IMR-90 (cell line): ENCODE measurements at regions not wholly inside any gene's neighbourhood (a gene's known extent, or its start where the extent isn't known, plus 50 kb on each side); places are given as distances from the start of the nearest gene placed in this dataset.

Experiments
- ATAC-seq: fragments of 200-7000 bp; cut with Tn5 transposase; 2 replicates; pipeline ENCODE4 v1.9.1; 2020; ENCODE audit warnings: low read depth, mild to moderate bottlenecking, moderate library complexity
- BruUV-seq: library from RNA; stranded (reverse); fragments of 400-500 nt; replicated peaks from 2 replicates; lab custom pipeline; 2021; lab: Mats Ljungman, UMichigan
- CTCF ChIA-PET: fragments of 300-600 bp; formaldehyde crosslinking; extraction: SDS; loops from one replicate; lab custom pipeline; 2021; ENCODE audit warnings: antibody characterized with exemption; lab: Yijun Ruan, JAX
- POLR2A ChIA-PET: fragments of 300-600 bp; sonication (Branson Sonifier 250); formaldehyde crosslinking; loops from one replicate; lab custom pipeline; 2022; ENCODE audit warnings: antibody characterized with exemption; ENCODE audit not compliant: unreplicated experiment; lab: Charles Lee
- DNase-seq: peaks from one replicate; pipeline ENCODE4 v3.0.0; 2013
- H2AFZ ChIP-seq: replicated peaks from 2 replicates; pipeline ENCODE3; 2013; ENCODE audit warnings: low read length, mild to moderate bottlenecking; ENCODE audit not compliant: poor library complexity
- H2AK5ac ChIP-seq: 2 replicates; pipeline ENCODE4 v1.6.1; 2013; ENCODE audit warnings: low read depth, low read length, inconsistent platforms
- H2AK9ac ChIP-seq: replicated peaks from 2 replicates; pipeline ENCODE3; 2013; ENCODE audit warnings: mild to moderate bottlenecking, low read depth, low read length, moderate library complexity; ENCODE audit not compliant: poor library complexity
- H2BK120ac ChIP-seq: 2 replicates; pipeline ENCODE4 v1.6.1; 2013; ENCODE audit warnings: low read depth, low read length, inconsistent platforms
- H2BK15ac ChIP-seq: 3 replicates; pipeline ENCODE4 v1.6.1; 2013; ENCODE audit warnings: low read depth, low read length, inconsistent platforms
- H2BK20ac ChIP-seq: 2 replicates; pipeline ENCODE4 v1.6.1; 2013; ENCODE audit warnings: low read depth, mild to moderate bottlenecking, inconsistent platforms, low read length, moderate library complexity
- H2BK5ac ChIP-seq: 2 replicates; pipeline ENCODE4 v1.6.1; 2013; ENCODE audit warnings: mild to moderate bottlenecking, low read depth, low read length, inconsistent platforms; ENCODE audit not compliant: poor library complexity, severe bottlenecking
- H3K14ac ChIP-seq: replicated peaks from 2 replicates; pipeline ENCODE4 v1.6.1; 2013; ENCODE audit warnings: low read depth, low read length, inconsistent platforms
- H3K18ac ChIP-seq: 2 replicates; pipeline ENCODE4 v1.6.1; 2013; ENCODE audit warnings: low read depth, low read length, control low read depth
- H3K23ac ChIP-seq: 2 replicates; pipeline ENCODE4 v1.6.1; 2013; ENCODE audit warnings: low read depth, low read length, inconsistent platforms
- H3K27ac ChIP-seq: 2 replicates; pipeline ENCODE4 v1.5.1; 2013; ENCODE audit warnings: mild to moderate bottlenecking, control low read depth, low read length; ENCODE audit not compliant: insufficient read depth
- H3K27me3 ChIP-seq: 2 replicates; pipeline ENCODE4 v1.6.1; 2013; ENCODE audit warnings: low read length; ENCODE audit not compliant: control insufficient read depth, insufficient read depth
- H3K36me3 ChIP-seq: 2 replicates; pipeline ENCODE4 v1.6.1; 2013; ENCODE audit warnings: low read length, mixed read lengths; ENCODE audit not compliant: control insufficient read depth, insufficient read depth
- H3K4ac ChIP-seq: 2 replicates; pipeline ENCODE4 v1.6.1; 2013; ENCODE audit warnings: low read depth, low read length, inconsistent platforms
- H3K4me1 ChIP-seq: 2 replicates; pipeline ENCODE4 v1.6.1; 2013; ENCODE audit warnings: low read length, mixed read lengths; ENCODE audit not compliant: control insufficient read depth, insufficient read depth
- H3K4me2 ChIP-seq: 2 replicates; pipeline ENCODE4 v1.6.1; 2013; ENCODE audit warnings: low read depth, mild to moderate bottlenecking, control low read depth, low read length, moderate library complexity
- H3K4me3 ChIP-seq: 2 replicates; pipeline ENCODE4 v1.5.1; 2013; ENCODE audit warnings: low read depth, mild to moderate bottlenecking, control low read depth, low read length, moderate library complexity; ENCODE audit not compliant: insufficient read depth
- H3K56ac ChIP-seq: 2 replicates; pipeline ENCODE4 v1.6.1; 2013; ENCODE audit warnings: low read length, inconsistent platforms; ENCODE audit not compliant: insufficient read depth; ENCODE audit errors: extremely low read depth
- H3K79me1 ChIP-seq, 2 experiments: 2 replicates each; pipeline ENCODE4 v1.6.1; 2013; ENCODE audit warnings: low read length in 2 of 2, inconsistent platforms in 1 of 2, low read depth in 1 of 2
- H3K9ac ChIP-seq: 2 replicates; pipeline ENCODE4 v1.6.1; 2013; ENCODE audit warnings: low read depth, low read length, control low read depth
- H3K9me1 ChIP-seq: 2 replicates; pipeline ENCODE4 v1.6.1; 2013; ENCODE audit warnings: low read length, inconsistent platforms; ENCODE audit not compliant: insufficient read depth
- H3K9me3 ChIP-seq: 2 replicates; pipeline ENCODE4 v1.6.1; 2013; ENCODE audit warnings: low read length; ENCODE audit not compliant: control insufficient read depth, insufficient read depth
- H4K20me1 ChIP-seq: 2 replicates; pipeline ENCODE4 v1.6.1; 2013; ENCODE audit warnings: low read length, inconsistent platforms; ENCODE audit not compliant: insufficient read depth
- H4K5ac ChIP-seq: 2 replicates; pipeline ENCODE4 v1.6.1; 2013; ENCODE audit warnings: mild to moderate bottlenecking, low read depth, low read length, control low read depth
- H4K8ac ChIP-seq, 2 experiments: 2 replicates each; pipeline ENCODE4 v1.6.1; 2013; ENCODE audit warnings: low read depth in 2 of 2, low read length in 2 of 2, control low read depth in 1 of 2, inconsistent platforms in 1 of 2
- H4K91ac ChIP-seq: 2 replicates; pipeline ENCODE4 v1.6.1; 2013; ENCODE audit warnings: low read depth, low read length, inconsistent platforms; ENCODE audit not compliant: insufficient read depth
- BHLHE40 ChIP-seq: fragments of 150-350 bp; IDR thresholded peaks from 2 replicates; pipeline ENCODE4 v1.6.1; 2016; ENCODE audit warnings: mild to moderate bottlenecking, low read depth, low read length
- CEBPB ChIP-seq: IDR thresholded peaks from 2 replicates; pipeline ENCODE4 v1.6.1; 2012; ENCODE audit warnings: low read depth, low read length, improper control_type of control experiment
- CHD1 ChIP-seq: IDR thresholded peaks from 2 replicates; pipeline ENCODE4 v1.6.1; 2012; ENCODE audit warnings: low read depth, low read length, improper control_type of control experiment
- ELK1 ChIP-seq: fragments of 150-350 bp; IDR thresholded peaks from 2 replicates; pipeline ENCODE4 v1.6.1; 2016; ENCODE audit warnings: low read depth, mild to moderate bottlenecking, low read length, moderate library complexity, borderline replicate concordance
- MAFK ChIP-seq: IDR thresholded peaks from 2 replicates; pipeline ENCODE4 v1.6.1; 2012; ENCODE audit warnings: low read depth, low read length, improper control_type of control experiment
- MAZ ChIP-seq: IDR thresholded peaks from 2 replicates; pipeline ENCODE4 v1.6.1; 2012; ENCODE audit warnings: low read depth, mild to moderate bottlenecking, low read length, improper control_type of control experiment, moderate library complexity, borderline replicate concordance
- NFE2L2 ChIP-seq: fragments of 150-350 bp; IDR thresholded peaks from 2 replicates; pipeline ENCODE4 v1.6.1; 2016; ENCODE audit warnings: low read depth, mild to moderate bottlenecking, low read length
- POLR2A ChIP-seq: IDR thresholded peaks from 2 replicates; pipeline ENCODE4 v1.6.1; 2012; ENCODE audit warnings: mild to moderate bottlenecking, low read depth, low read length
- RCOR1 ChIP-seq: IDR thresholded peaks from 2 replicates; pipeline ENCODE4 v1.6.1; 2012; ENCODE audit warnings: mild to moderate bottlenecking, low read length, improper control_type of control experiment; ENCODE audit not compliant: insufficient replicate concordance
- RFX5 ChIP-seq: IDR thresholded peaks from 2 replicates; pipeline ENCODE4 v1.8.0; 2012; ENCODE audit warnings: low read depth, mild to moderate bottlenecking, low read length, moderate library complexity
- SMC3 ChIP-seq: fragments of 150-350 bp; IDR thresholded peaks from 2 replicates; pipeline ENCODE4 v1.6.1; 2016; ENCODE audit warnings: low read depth, mild to moderate bottlenecking, antibody characterized with exemption, low read length, moderate library complexity
- WGBS, 2 experiments: methylation state at CpG; one replicate each; pipeline versions ENCODE4 v1.1.5 to v1.1.7; 2013; ENCODE audit warnings: missing lambda C conversion rate in 2 of 2; ENCODE audit not compliant: insufficient read length in 1 of 2; ENCODE audit errors: extremely low coverage in 2 of 2; 5-methylcytosine and 5-hydroxymethylcytosine counted together
- dilution Hi-C: fragments of 300-500 bp; cut with HindIII; formaldehyde crosslinking; loops from one replicate; pipeline ENCODE4 v1.14.3; 2018; ENCODE audit warnings: low sequenced_read_pairs; ENCODE audit not compliant: unreplicated experiment
- in situ Hi-C: fragments of 300-500 bp; cut with MboI; formaldehyde crosslinking; loops from 3 replicates; pipeline ENCODE4 v1.14.3; 2019; ENCODE audit warnings: low sequenced_read_pairs, inconsistent platforms, mixed read lengths
- intact Hi-C: fragments of 100-400 bp; cut with micrococcal nuclease; formaldehyde crosslinking; loops from 2 replicates; pipeline ENCODE4 v1.10.0; 2022

DNA sequence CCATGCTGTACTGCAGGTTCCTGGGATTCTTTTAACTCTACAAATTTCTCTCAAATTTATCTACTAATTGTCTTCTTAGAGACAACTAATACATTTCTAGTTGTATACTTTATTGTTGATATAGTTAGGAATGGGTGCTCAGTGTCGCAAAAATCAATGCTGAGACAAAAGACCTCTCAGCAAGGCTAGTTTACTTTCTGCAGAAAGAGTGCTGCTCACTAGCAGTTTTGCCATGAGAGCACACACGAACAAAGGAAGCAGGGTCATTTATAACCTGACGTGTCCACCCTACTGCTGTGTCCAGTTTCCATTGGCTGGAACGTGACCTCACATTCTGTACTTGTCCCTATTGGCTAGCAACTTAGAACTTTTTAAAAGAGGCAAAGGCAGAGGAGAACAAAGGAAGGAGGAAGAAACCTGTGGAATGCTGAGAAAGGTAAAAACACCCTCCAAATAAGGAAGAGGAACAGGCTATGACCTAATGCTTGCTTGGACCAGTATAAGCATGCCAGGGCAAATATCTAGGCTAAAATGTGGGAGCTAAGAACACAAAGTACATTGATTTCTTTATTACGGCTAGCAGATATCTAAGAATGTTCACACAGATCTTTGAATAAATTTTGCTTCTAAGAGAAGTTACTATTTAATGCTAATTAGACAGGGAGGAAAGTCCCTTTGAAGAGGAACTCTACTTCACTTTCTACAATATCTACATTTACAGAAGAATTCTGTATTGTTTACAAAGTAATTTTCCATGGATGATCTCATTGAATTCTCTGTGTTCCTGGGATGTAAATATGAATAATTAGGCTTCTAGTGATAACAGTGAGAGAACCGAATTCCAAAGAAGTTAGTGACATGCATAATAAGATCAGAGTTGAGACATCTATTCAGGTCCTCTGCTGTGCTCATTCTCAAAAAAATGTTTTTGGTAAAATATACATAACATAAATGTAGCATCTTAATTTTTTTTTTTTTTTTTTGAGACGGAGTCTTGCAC is 86.0 kb upstream of the MAP10 start:
- Histone ChIP-seq H4K8ac (no peak overlapping the region), H3K23ac (no peak overlapping the region), H3K9me1 (no peaks in the 10 kb centered on the region), H3K4me1 (no peaks in the 10 kb centered on the region), H3K14ac (no peak overlapping the region), H3K79me1 (no peaks in the 10 kb centered on the region), H3K27ac (peak overlapping the region; percentile 64; the same call in 1 of the 2 replicates), H3K36me3 (no peaks in the 10 kb centered on the region), H2BK15ac (no peak overlapping the region), H4K91ac (no peak overlapping the region), H2AK5ac (no peak overlapping the region), H4K5ac (peak overlapping the region; percentile 68), H4K20me1 (no peaks in the 10 kb centered on the region), H2BK120ac (no peak overlapping the region), H3K4me2 (no peak overlapping the region), H2BK20ac (no peak overlapping the region), H3K56ac (no peak overlapping the region), H3K9me3 (peaks cover 6% of the 10 kb centered on the region), H3K9ac (no peak overlapping the region), H2BK5ac (no peak overlapping the region), H2AK9ac (no peak overlapping the region), H3K4ac (no peak overlapping the region), H3K27me3 (no peaks in the 10 kb centered on the region), H3K4me3 (no peak overlapping the region), H2AFZ (no peak overlapping the region), H3K18ac (peak overlapping the region; percentile 52; the same call in 1 of the 2 replicates)
- dilution Hi-C loops = no loop called here
- intact Hi-C loops = no loop called here
- in situ Hi-C loops = no loop called here
- ChIA-PET POLR2A (no interaction called here), CTCF (no interaction called here)
- 67% methylated on average over 1 of the region's 7 CpGs; no CpG with 5 or more reads in 1 of the 2 experiments for WGBS, 2 experiments
- ATAC-seq = peak; percentile 87
- TF ChIP-seq MAFK (no peak), RFX5 (no peak), BHLHE40 (no peak), NFE2L2 (no peak), POLR2A (no peak), CHD1 (no peak), ELK1 (no peak), SMC3 (no peak), MAZ (no peak), CEBPB (no peak), RCOR1 (no peak)
- DNase-seq = peak; percentile 41
- BruUV-seq = no TSS peak
